GM12878 (cell line): ENCODE measurements at regions not wholly inside any gene's neighbourhood (a gene's known extent, or its start where the extent isn't known, plus 50 kb on each side); places are given as distances from the start of the nearest gene placed in this dataset.

Source experiments
- ATAC-seq: fragments of 200-7000 bp; cut with Tn5 transposase; 3 replicates; pipeline ENCODE4 v1.9.1; 2020; ENCODE audit warnings: mild to moderate bottlenecking, moderate library complexity
- BruUV-seq: library from RNA; stranded (reverse); fragments of 400-500 nt; replicated peaks from 2 replicates; lab custom pipeline; 2021; lab: Mats Ljungman, UMichigan
- CTCF ChIA-PET: fragments of 300-600 bp; sonication (Branson Sonifier 250); formaldehyde crosslinking; extraction: SDS; loops from one replicate; lab custom pipeline; 2021; ENCODE audit warnings: inconsistent platforms; lab: Yijun Ruan, JAX
- POLR2A ChIA-PET: fragments of 350-600 bp; formaldehyde crosslinking; extraction: SDS; loops from one replicate; lab custom pipeline; 2021; ENCODE audit warnings: inconsistent platforms; lab: Charles Lee
- RAD21 ChIA-PET: fragments of 300-600 bp; sonication (Branson Sonifier 250); formaldehyde crosslinking; loops from one replicate; lab custom pipeline; 2023; ENCODE audit warnings: antibody characterized with exemption; ENCODE audit not compliant: unreplicated experiment; lab: Charles Lee
- SMC1A ChIA-PET: fragments of 300-600 bp; sonication (Branson Sonifier 250); formaldehyde crosslinking; loops from one replicate; lab custom pipeline; 2023; ENCODE audit not compliant: unreplicated experiment, uncharacterized antibody; lab: Charles Lee
- DNase-seq: peaks from one replicate; pipeline ENCODE4 v3.0.0-alpha.2; 2011; ENCODE audit warnings: low read depth, low spot score
- FAIRE-seq: peaks from 3 replicates; lab custom pipeline; 2011; peaks lifted over from hg19 to GRCh38; lab: Jason Lieb, UNC
- H2AFZ ChIP-seq: 2 replicates; pipeline ENCODE4 v1.6.0; 2011; ENCODE audit warnings: low read depth, low read length, control low read depth; ENCODE audit not compliant: control insufficient read depth
- H3K27ac ChIP-seq: 2 replicates; pipeline ENCODE4 v1.5.1; 2011; ENCODE audit warnings: control low read depth; ENCODE audit not compliant: control insufficient read depth, insufficient read depth
- H3K27me3 ChIP-seq, 2 experiments: replicated peaks in 1 of 2; 2 replicates each; pipeline versions ENCODE4 v1.6.0 to v1.6.1; 2011; ENCODE audit warnings: low read length in 1 of 2; ENCODE audit not compliant: control insufficient read depth in 2 of 2, insufficient read depth in 2 of 2
- H3K36me3 ChIP-seq, 2 experiments: 2 replicates each; pipeline ENCODE4 v1.5.1; 2011; ENCODE audit warnings: low read length in 1 of 2; ENCODE audit not compliant: control insufficient read depth in 2 of 2, insufficient read depth in 2 of 2
- H3K4me1 ChIP-seq: 2 replicates; pipeline ENCODE4 v1.6.1; 2011; ENCODE audit warnings: mild to moderate bottlenecking, low read length, moderate library complexity, mixed read lengths; ENCODE audit not compliant: control insufficient read depth, insufficient read depth
- H3K4me2 ChIP-seq: 2 replicates; pipeline ENCODE4 v1.6.0; 2011; ENCODE audit warnings: control low read depth; ENCODE audit not compliant: control insufficient read depth, insufficient read depth
- H3K4me3 ChIP-seq: fragments of 200-600 bp; sonication (generic); 2 replicates; pipeline ENCODE4 v1.5.1; 2016
- H3K79me2 ChIP-seq: 2 replicates; pipeline ENCODE4 v1.6.0; 2011; ENCODE audit warnings: low read length; ENCODE audit not compliant: control insufficient read depth, insufficient read depth
- H3K9ac ChIP-seq: 2 replicates; pipeline ENCODE4 v1.8.0; 2011; ENCODE audit warnings: low read length, control low read depth, mixed read lengths; ENCODE audit not compliant: control insufficient read depth, insufficient read depth
- H3K9me3 ChIP-seq: replicated peaks from 3 replicates; pipeline ENCODE4 v1.5.1; 2011; ENCODE audit warnings: mild to moderate bottlenecking, low read length; ENCODE audit not compliant: control insufficient read depth, insufficient read depth
- H4K20me1 ChIP-seq: 2 replicates; pipeline ENCODE4 v1.6.0; 2011; ENCODE audit not compliant: control insufficient read depth, insufficient read depth
- ATF7 ChIP-seq: fragments of 450-650 bp; IDR thresholded peaks from 2 replicates; pipeline ENCODE4 v1.6.1; 2016; ENCODE audit warnings: low read depth, mild to moderate bottlenecking
- BACH1 ChIP-seq: fragments of 450-650 bp; IDR thresholded peaks from 2 replicates; pipeline ENCODE4 v1.6.1; 2017; ENCODE audit warnings: mild to moderate bottlenecking, borderline replicate concordance
- E2F8 ChIP-seq: fragments of 450-650 bp; IDR thresholded peaks from 2 replicates; pipeline ENCODE4 v1.6.1; 2018; ENCODE audit warnings: mild to moderate bottlenecking, low read depth, moderate library complexity; ENCODE audit not compliant: partially characterized antibody
- EP300 ChIP-seq, 2 experiments: fragments of 150-350 bp in 1 of 2; IDR thresholded peaks; 2 replicates each; pipeline ENCODE4 v1.6.1; 2011 to 2012; ENCODE audit warnings: low read depth in 2 of 2, low read length in 2 of 2, borderline replicate concordance in 1 of 2, improper control_type of control experiment in 1 of 2, inconsistent platforms in 1 of 2; ENCODE audit not compliant: control insufficient read depth in 1 of 2
- JUNB ChIP-seq: IDR thresholded peaks from 2 replicates; pipeline ENCODE4 v1.6.1; 2016; ENCODE audit warnings: antibody characterized with exemption, mild to moderate bottlenecking
- MXI1 ChIP-seq: fragments of 150-350 bp; IDR thresholded peaks from 2 replicates; pipeline ENCODE4 v1.6.1; 2011; ENCODE audit warnings: low read depth, mild to moderate bottlenecking, inconsistent platforms, low read length, improper control_type of control experiment
- MYB ChIP-seq: fragments of 150-350 bp; IDR thresholded peaks from 2 replicates; pipeline ENCODE4 v1.6.1; 2014; ENCODE audit warnings: mild to moderate bottlenecking, low read depth, low read length, borderline replicate concordance
- NBN ChIP-seq: fragments of 450-650 bp; IDR thresholded peaks from 2 replicates; pipeline ENCODE4 v1.6.1; 2016
- PAX5 ChIP-seq: IDR thresholded peaks from 2 replicates; pipeline ENCODE4 v1.6.1; 2011; ENCODE audit warnings: low read depth, low read length, borderline replicate concordance
- RELA ChIP-seq: fragments of 450-650 bp; IDR thresholded peaks from 2 replicates; pipeline ENCODE4 v1.8.0; 2014; ENCODE audit warnings: borderline replicate concordance; ENCODE audit not compliant: partially characterized antibody
- SMAD5 ChIP-seq: IDR thresholded peaks from 2 replicates; pipeline ENCODE4 v1.6.1; 2016; ENCODE audit warnings: antibody characterized with exemption, low read depth
- TARDBP ChIP-seq: IDR thresholded peaks from 2 replicates; pipeline ENCODE4 v1.6.1; 2016; ENCODE audit warnings: borderline replicate concordance
- ZBTB11 ChIP-seq: fragments of 450-650 bp; formaldehyde crosslinking; IDR thresholded peaks from 2 replicates; pipeline ENCODE4 v1.5.0; 2022; ENCODE audit warnings: mild to moderate bottlenecking, missing genetic modification characterization
- ZBTB4 ChIP-seq: fragments of 450-650 bp; formaldehyde crosslinking; IDR thresholded peaks from 2 replicates; pipeline ENCODE4 v1.4.0; 2022; ENCODE audit warnings: mild to moderate bottlenecking, moderate library complexity
- ZNF274 ChIP-seq: IDR thresholded peaks from one replicate; pipeline ENCODE4 v1.8.0; 2011; ENCODE audit not compliant: insufficient read length, insufficient read depth
- WGBS: methylation state at CpG from one replicate; pipeline ENCODE4 v1.1.6; 2016; ENCODE audit warnings: low lambda C conversion rate; ENCODE audit not compliant: insufficient replicate concordance, insufficient coverage; ENCODE audit errors: missing lambda C conversion rate; 5-methylcytosine and 5-hydroxymethylcytosine counted together
- in situ Hi-C: fragments of 300-500 bp; cut with MboI; formaldehyde crosslinking; loops from 9 replicates; pipeline ENCODE4 v1.14.3; 2018; ENCODE audit warnings: mixed read lengths
- intact Hi-C: fragments of 100-400 bp; cut with micrococcal nuclease; formaldehyde crosslinking; loops from one replicate; pipeline ENCODE4 v1.14.2; 2022; ENCODE audit not compliant: unreplicated experiment

- no peak overlapping the region for H3K9ac ChIP-seq
- H3K9me3 ChIP-seq = no peaks in the 10 kb centered on the region; the same call in 2 of the 3 replicates
- no peaks in the 10 kb centered on the region for H3K79me2 ChIP-seq
- H3K4me2 ChIP-seq = no peak overlapping the region
- ChIA-PET SMC1A (no interaction called here), CTCF (no interaction called here), RAD21 (no interaction called here), POLR2A (no interaction called here)
- no TSS peak for BruUV-seq
- ATAC-seq = no peak
- H3K27ac ChIP-seq = no peak overlapping the region
- intact Hi-C loops (no loop called here), in situ Hi-C loops (no loop called here)
- H3K36me3 ChIP-seq = no peaks in the 10 kb centered on the region
- TF ChIP-seq NBN (no peak), E2F8 (no peak), SMAD5 (no peak), MYB (no peak), EP300 (IDR thresholded peaks at IDR 0.05; ENCODE audit: borderline replicate concordance in 1 of 2, control insufficient read depth in 1 of 2, low read depth in 2 of 2, low read length in 2 of 2) (no peak), BACH1 (no peak), PAX5 (no peak), RELA (no peak), ZNF274 (no peak), MXI1 (no peak), JUNB (no peak), TARDBP (no peak), ZBTB4 (CRISPR knock-in tag) (no peak), ATF7 (no peak), ZBTB11 (CRISPR knock-in tag) (no peak)
- H3K4me1 ChIP-seq = no peaks in the 10 kb centered on the region
- no peaks in the 10 kb centered on the region for H4K20me1 ChIP-seq
- WGBS = 38% methylated on average over 13 of the region's 13 CpGs
- DNase-seq = no peak
- no peak overlapping the region for H2AFZ ChIP-seq
- H3K27me3 ChIP-seq = no peaks in the 10 kb centered on the region
- FAIRE-seq = no peak
- no peak overlapping the region for H3K4me3 ChIP-seq
Observed at GRCh38 chr5:2142456-2142954, 259.8 kb upstream of the IRX4 start.
